ENCODE measurements at regions not wholly inside any gene's neighbourhood (a gene's known extent, or its start where the extent isn't known, plus 50 kb on each side); places are given as distances from the start of the nearest gene placed in this dataset.

DNA sequence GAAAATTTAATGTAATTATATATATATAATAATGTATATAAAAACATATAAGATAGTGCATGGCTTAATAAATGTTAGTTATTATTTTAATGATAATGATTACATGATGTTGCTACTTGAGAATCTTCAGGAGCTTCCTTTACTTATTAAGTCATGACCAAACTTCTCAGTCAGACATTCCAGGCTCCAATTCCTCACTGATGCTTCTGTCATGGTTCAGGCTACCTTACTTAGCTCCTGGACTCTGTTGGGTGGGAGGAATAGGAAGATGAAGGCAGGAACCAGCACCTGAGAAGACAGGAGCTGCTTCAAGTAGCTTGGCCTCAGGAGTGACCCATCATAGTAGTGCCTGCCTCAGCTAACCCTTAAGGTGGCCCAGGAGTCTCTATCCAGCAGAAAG, 55.0 kb upstream of the EEPD1 start:
- no peak overlapping the region for H3K4me2 ChIP-seq (ENCODE audit: low read length)
- no peak overlapping the region for H3K4me3 ChIP-seq (ENCODE audit: low read length)
- TF ChIP-seq, protein P1, sequence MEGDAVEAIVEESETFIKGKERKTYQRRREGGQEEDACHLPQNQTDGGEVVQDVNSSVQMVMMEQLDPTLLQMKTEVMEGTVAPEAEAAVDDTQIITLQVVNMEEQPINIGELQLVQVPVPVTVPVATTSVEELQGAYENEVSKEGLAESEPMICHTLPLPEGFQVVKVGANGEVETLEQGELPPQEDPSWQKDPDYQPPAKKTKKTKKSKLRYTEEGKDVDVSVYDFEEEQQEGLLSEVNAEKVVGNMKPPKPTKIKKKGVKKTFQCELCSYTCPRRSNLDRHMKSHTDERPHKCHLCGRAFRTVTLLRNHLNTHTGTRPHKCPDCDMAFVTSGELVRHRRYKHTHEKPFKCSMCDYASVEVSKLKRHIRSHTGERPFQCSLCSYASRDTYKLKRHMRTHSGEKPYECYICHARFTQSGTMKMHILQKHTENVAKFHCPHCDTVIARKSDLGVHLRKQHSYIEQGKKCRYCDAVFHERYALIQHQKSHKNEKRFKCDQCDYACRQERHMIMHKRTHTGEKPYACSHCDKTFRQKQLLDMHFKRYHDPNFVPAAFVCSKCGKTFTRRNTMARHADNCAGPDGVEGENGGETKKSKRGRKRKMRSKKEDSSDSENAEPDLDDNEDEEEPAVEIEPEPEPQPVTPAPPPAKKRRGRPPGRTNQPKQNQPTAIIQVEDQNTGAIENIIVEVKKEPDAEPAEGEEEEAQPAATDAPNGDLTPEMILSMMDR (IDR thresholded peaks at IDR 0.05; ENCODE audit: low read depth, low read length), result no peak
- no peak for TF ChIP-seq EZH2phosphoT487 (IDR thresholded peaks at IDR 0.05; ENCODE audit: low read depth)
- no peaks in the 10 kb centered on the region for H4K20me1 ChIP-seq (ENCODE audit: insufficient read depth, low read length)
- no peak overlapping the region for H2AFZ ChIP-seq (ENCODE audit: low read depth, low read length)
- H3K9ac ChIP-seq (ENCODE audit: low read length), result no peak overlapping the region
- peaks cover 35% of the 10 kb centered on the region for H3K27me3 ChIP-seq (ENCODE audit: low read depth, low read length)
- H3K4me1 ChIP-seq (ENCODE audit: low read length), result no peaks in the 10 kb centered on the region
- no peak overlapping the region for H3K27ac ChIP-seq (ENCODE audit: low read length)
- H3K79me2 ChIP-seq (ENCODE audit: low read length), result no peaks in the 10 kb centered on the region
- H3K9me3 ChIP-seq (ENCODE audit: insufficient read depth, low read length), result peaks cover 5% of the 10 kb centered on the region
- no peaks in the 10 kb centered on the region for H3K36me3 ChIP-seq (replicated peaks; ENCODE audit: low read depth, low read length)

DNA sequence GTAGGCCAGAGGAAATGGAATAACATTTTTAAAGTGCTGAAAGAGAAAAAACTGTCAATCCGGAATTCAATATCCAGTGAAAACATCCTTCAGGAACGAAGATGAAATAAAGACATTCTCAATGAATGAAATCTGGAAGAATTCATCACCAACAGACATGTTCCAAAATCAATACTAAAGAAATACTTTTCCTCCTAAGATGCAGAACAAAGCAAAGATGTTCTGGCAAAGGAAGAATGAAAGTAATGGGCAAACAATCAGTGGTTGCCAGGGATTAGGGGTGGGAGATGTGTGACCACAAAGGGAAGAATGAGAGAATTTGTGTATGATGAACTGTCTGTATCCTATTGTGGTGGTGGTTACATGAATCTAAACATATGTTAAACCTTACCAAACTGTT, 52.8 kb upstream of the EEPD1 start:
- Histone ChIP-seq H3K79me2 (ENCODE audit: low read length) (no peaks in the 10 kb centered on the region), H2AFZ (ENCODE audit: low read depth, low read length) (no peak overlapping the region), H3K9ac (ENCODE audit: low read length) (no peak overlapping the region), H3K27me3 (ENCODE audit: low read depth, low read length) (peaks cover 52% of the 10 kb centered on the region), H3K4me3 (ENCODE audit: low read length) (no peak overlapping the region), H3K9me3 (ENCODE audit: insufficient read depth, low read length) (peaks cover 5% of the 10 kb centered on the region), H4K20me1 (ENCODE audit: insufficient read depth, low read length) (no peaks in the 10 kb centered on the region), H3K4me2 (ENCODE audit: low read length) (no peak overlapping the region), H3K4me1 (ENCODE audit: low read length) (no peaks in the 10 kb centered on the region), H3K27ac (ENCODE audit: low read length) (no peak overlapping the region), H3K36me3 (replicated peaks; ENCODE audit: low read depth, low read length) (no peaks in the 10 kb centered on the region)
- TF ChIP-seq, protein P1 (IDR thresholded peaks at IDR 0.05; ENCODE audit: low read depth, low read length), result no peak
- TF ChIP-seq EZH2phosphoT487 (IDR thresholded peaks at IDR 0.05; ENCODE audit: low read depth), result no peak

DNA sequence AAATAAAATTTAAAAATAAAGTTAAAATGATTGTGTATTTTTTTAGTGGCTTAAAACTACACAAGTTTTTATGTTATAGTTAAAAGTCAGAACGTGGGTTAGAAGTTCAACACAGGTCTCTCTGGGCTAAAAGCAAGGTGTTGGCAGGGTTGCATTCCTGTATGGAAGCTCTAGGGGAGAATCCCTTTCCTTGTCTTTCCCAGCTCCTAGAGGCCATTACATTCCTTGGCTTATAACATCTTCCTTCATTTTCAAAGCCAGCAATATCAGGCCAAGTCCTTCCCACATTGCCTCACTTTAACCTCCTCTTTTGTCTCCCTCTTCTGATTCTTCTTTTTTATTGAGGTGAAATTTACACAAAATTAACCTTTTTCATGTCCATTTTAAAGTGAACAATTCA, 52.4 kb upstream of the EEPD1 start:
- peaks cover 52% of the 10 kb centered on the region for H3K27me3 ChIP-seq (ENCODE audit: low read depth, low read length)
- no peak overlapping the region for H3K4me2 ChIP-seq (ENCODE audit: low read length)
- H2AFZ ChIP-seq (ENCODE audit: low read depth, low read length), result no peak overlapping the region
- no peaks in the 10 kb centered on the region for H4K20me1 ChIP-seq (ENCODE audit: insufficient read depth, low read length)
- no peak overlapping the region for H3K9ac ChIP-seq (ENCODE audit: low read length)
- H3K36me3 ChIP-seq (replicated peaks; ENCODE audit: low read depth, low read length), result no peaks in the 10 kb centered on the region
- no peaks in the 10 kb centered on the region for H3K4me1 ChIP-seq (ENCODE audit: low read length)
- H3K79me2 ChIP-seq (ENCODE audit: low read length), result no peaks in the 10 kb centered on the region
- H3K9me3 ChIP-seq (ENCODE audit: insufficient read depth, low read length), result peaks cover 5% of the 10 kb centered on the region
- TF ChIP-seq, protein P1 (IDR thresholded peaks at IDR 0.05; ENCODE audit: low read depth, low read length), result no peak
- no peak for TF ChIP-seq EZH2phosphoT487 (IDR thresholded peaks at IDR 0.05; ENCODE audit: low read depth)
- H3K4me3 ChIP-seq (ENCODE audit: low read length), result no peak overlapping the region
- no peak overlapping the region for H3K27ac ChIP-seq (ENCODE audit: low read length)
